Esophagus squamous epithelium (tissue), 4 donors: ENCODE measurements at regions not wholly inside any gene's neighbourhood (a gene's known extent, or its start where the extent isn't known, plus 50 kb on each side); places are given as distances from the start of the nearest gene placed in this dataset.

Experiments used
- POLR2A ChIP-seq, 4 donors: fragments of 450-650 bp; IDR thresholded peaks; one replicate each; pipeline ENCODE4 v1.6.1; 2017; ENCODE audit warnings: antibody characterized with exemption in 4 of 4, mild to moderate bottlenecking in 4 of 4, moderate library complexity in 3 of 4
- TF ChIP-seq, protein P1 (sequence below), 6 experiments: fragments of 450-650 bp in 4 of 6; fragments of 200-600 bp in 2 of 6; sonication (generic) in 2 of 6; IDR thresholded peaks; one replicate each; pipeline ENCODE4 v1.5.1; 2016 to 2019; ENCODE audit warnings: antibody characterized with exemption in 6 of 6, mild to moderate bottlenecking in 4 of 6, moderate library complexity in 4 of 6

DNA sequence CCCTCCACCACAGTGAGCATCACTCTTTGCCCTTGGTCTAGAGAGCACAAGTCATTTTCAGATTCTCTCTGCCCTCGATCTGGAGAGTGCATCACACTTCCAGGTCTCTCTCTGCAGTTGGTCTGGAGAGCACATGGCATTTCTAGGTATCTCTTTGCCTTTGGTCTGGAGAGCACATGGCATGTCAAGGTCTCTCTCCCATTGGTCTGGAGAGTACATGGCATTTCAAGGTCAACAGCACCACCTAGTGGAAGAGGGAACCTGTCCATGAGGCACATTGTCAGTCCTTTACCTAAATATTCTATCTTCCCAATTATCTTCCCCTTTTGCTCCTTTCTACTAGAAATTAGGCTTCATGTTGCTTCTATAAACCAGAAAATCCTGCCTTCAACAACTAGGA lies 1139.4 kb downstream of the XPNPEP1 start:
- TF ChIP-seq, protein P1, sequence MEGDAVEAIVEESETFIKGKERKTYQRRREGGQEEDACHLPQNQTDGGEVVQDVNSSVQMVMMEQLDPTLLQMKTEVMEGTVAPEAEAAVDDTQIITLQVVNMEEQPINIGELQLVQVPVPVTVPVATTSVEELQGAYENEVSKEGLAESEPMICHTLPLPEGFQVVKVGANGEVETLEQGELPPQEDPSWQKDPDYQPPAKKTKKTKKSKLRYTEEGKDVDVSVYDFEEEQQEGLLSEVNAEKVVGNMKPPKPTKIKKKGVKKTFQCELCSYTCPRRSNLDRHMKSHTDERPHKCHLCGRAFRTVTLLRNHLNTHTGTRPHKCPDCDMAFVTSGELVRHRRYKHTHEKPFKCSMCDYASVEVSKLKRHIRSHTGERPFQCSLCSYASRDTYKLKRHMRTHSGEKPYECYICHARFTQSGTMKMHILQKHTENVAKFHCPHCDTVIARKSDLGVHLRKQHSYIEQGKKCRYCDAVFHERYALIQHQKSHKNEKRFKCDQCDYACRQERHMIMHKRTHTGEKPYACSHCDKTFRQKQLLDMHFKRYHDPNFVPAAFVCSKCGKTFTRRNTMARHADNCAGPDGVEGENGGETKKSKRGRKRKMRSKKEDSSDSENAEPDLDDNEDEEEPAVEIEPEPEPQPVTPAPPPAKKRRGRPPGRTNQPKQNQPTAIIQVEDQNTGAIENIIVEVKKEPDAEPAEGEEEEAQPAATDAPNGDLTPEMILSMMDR (IDR thresholded peaks at IDR 0.05): peak in 1 of 6 experiments; percentile 26
- TF ChIP-seq POLR2A (IDR thresholded peaks at IDR 0.05): no peak
